BE2C (cell line): ENCODE measurements at regions not wholly inside any gene's neighbourhood (a gene's known extent, or its start where the extent isn't known, plus 50 kb on each side); places are given as distances from the start of the nearest gene placed in this dataset.

Experiments used
- DNase-seq: peaks from one replicate; pipeline ENCODE4 v3.0.0-alpha.2; 2020
- H3K27me3 ChIP-seq: fragments of 250-450 bp; sonication (Bioruptor Pico); 2 replicates; pipeline ENCODE4 v1.5.1; 2020; ENCODE audit warnings: mild to moderate bottlenecking
- H3K36me3 ChIP-seq: fragments of 250-450 bp; sonication (Bioruptor Pico); 2 replicates; pipeline ENCODE4 v1.5.1; 2020; ENCODE audit warnings: mild to moderate bottlenecking
- H3K4me1 ChIP-seq: fragments of 250-450 bp; sonication (Bioruptor Pico); 2 replicates; pipeline ENCODE4 v1.5.1; 2020
- H3K4me3 ChIP-seq: 2 replicates; pipeline ENCODE4 v1.5.1; 2011; ENCODE audit warnings: low read depth, low read length
- H3K9me3 ChIP-seq: fragments of 250-450 bp; sonication (Bioruptor Pico); 2 replicates; pipeline ENCODE4 v1.5.1; 2020
- CTCF ChIP-seq: IDR thresholded peaks from 2 replicates; pipeline ENCODE4 v1.5.1; 2012; ENCODE audit warnings: mild to moderate bottlenecking, low read depth, low read length

DNA sequence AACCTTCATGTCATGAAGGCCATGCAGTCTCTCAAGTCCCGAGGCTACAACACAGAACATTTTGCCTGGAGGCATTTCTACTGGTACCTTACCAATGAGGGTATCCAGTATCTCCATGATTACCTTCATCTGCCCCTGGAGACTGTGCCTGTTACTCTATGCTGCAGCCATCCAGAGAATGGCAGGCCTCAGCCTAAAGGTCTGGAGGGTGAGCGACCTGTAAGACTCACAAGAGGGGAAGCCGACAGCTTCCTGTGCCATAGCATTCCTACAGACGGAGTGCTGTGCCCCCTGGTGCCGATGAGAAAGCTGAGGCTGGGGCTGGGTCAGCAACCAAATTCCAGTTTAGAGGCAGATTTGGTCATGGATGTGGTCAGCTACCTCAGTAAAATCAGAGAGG lies 51.3 kb upstream of the CADPS start:
- Histone ChIP-seq H3K9me3 (no peaks in the 10 kb centered on the region), H3K36me3 (no peaks in the 10 kb centered on the region), H3K4me1 (no peaks in the 10 kb centered on the region), H3K4me3 (no peak overlapping the region), H3K27me3 (no peaks in the 10 kb centered on the region)
- DNase-seq: no peak
- no peak for TF ChIP-seq CTCF

DNA sequence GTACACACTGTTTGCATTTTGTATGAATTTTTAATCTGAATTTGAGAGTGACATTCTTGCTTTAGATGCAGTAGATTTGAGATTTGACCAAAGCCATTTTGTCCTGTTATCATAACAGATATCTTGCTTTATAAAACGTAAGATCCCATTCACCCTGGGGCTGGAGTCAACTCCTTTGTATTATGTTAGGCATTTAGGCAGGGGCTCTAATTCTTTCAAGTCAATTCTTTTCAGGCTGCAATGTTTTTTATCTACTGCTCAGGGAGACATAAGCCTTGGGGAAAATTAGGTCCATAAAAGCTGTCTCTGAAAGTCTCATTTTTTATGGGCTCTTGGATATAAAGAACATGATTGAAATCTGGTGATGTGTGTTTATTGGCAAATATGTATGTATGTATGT lies 53.0 kb upstream of the CADPS start:
- no peak for DNase-seq
- H3K27me3 ChIP-seq: no peaks in the 10 kb centered on the region
- no peak overlapping the region for H3K4me3 ChIP-seq
- H3K9me3 ChIP-seq: no peaks in the 10 kb centered on the region
- TF ChIP-seq CTCF: no peak
- H3K36me3 ChIP-seq: no peaks in the 10 kb centered on the region
- H3K4me1 ChIP-seq: no peaks in the 10 kb centered on the region

DNA sequence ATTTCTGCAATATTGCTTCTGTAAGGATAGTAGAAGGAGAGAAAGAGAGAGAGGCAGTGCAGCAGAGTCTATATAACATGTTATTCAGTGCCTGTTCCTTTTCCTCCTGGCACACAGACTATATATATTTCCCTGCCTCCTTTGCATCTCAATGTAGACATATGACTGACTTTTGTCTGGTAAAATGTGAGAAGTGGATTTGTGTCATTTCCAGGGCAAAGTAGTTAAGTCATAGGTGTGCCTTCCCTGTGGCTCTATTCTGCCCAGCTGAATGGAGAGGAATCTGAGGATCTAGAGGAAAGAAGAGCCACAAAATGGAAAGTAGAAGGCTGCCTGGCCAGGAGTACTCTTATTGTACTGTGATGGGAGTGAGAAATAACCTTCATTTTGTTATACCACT lies 54.6 kb upstream of the CADPS start:
- TF ChIP-seq CTCF: no peak
- no peaks in the 10 kb centered on the region for H3K9me3 ChIP-seq
- H3K36me3 ChIP-seq: no peaks in the 10 kb centered on the region
- no peak overlapping the region for H3K4me3 ChIP-seq
- no peak for DNase-seq
- H3K4me1 ChIP-seq: no peaks in the 10 kb centered on the region
- no peaks in the 10 kb centered on the region for H3K27me3 ChIP-seq

- Histone ChIP-seq H3K36me3 (no peaks in the 10 kb centered on the region), H3K27me3 (no peaks in the 10 kb centered on the region), H3K9me3 (no peaks in the 10 kb centered on the region), H3K4me3 (no peak overlapping the region), H3K4me1 (no peaks in the 10 kb centered on the region)
- DNase-seq: no peak
- no peak for TF ChIP-seq CTCF
Observed at GRCh38 chr3:62935793-62936192, 60.6 kb upstream of the CADPS start.

- H3K9me3 ChIP-seq: no peaks in the 10 kb centered on the region
- no peaks in the 10 kb centered on the region for H3K36me3 ChIP-seq
- no peaks in the 10 kb centered on the region for H3K27me3 ChIP-seq
- H3K4me3 ChIP-seq: no peak overlapping the region
- no peak for TF ChIP-seq CTCF
- no peak for DNase-seq
- no peaks in the 10 kb centered on the region for H3K4me1 ChIP-seq
Observed at GRCh38 chr3:62936626-62937254, 61.5 kb upstream of the CADPS start.

- no peaks in the 10 kb centered on the region for H3K36me3 ChIP-seq
- no peak for DNase-seq
- H3K9me3 ChIP-seq: no peaks in the 10 kb centered on the region
- H3K27me3 ChIP-seq: no peaks in the 10 kb centered on the region
- no peak overlapping the region for H3K4me3 ChIP-seq
- peaks cover 6% of the 10 kb centered on the region; the same call in 1 of the 2 replicates for H3K4me1 ChIP-seq
- no peak for TF ChIP-seq CTCF
Observed at GRCh38 chr3:62938583-62938982, 63.4 kb upstream of the CADPS start.
